Chondrocyte (in vitro differentiated cells): ENCODE measurements at regions not wholly inside any gene's neighbourhood (a gene's known extent, or its start where the extent isn't known, plus 50 kb on each side); places are given as distances from the start of the nearest gene placed in this dataset.

Experiments
- DNase-seq: peaks from one replicate; pipeline ENCODE4 v3.0.0; 2021; ENCODE audit warnings: mixed read lengths, low spot score
- H3K27ac Mint-ChIP-seq: one replicate; pipeline ENCODE4 v1.8.0; 2021; ENCODE audit warnings: mild to moderate bottlenecking, moderate library complexity, mixed read lengths; ENCODE audit not compliant: unreplicated experiment
- H3K27me3 Mint-ChIP-seq: 2 replicates; pipeline ENCODE4 v1.8.0; 2021; ENCODE audit warnings: low read depth, mixed read lengths
- H3K36me3 Mint-ChIP-seq: 2 replicates; pipeline ENCODE4 v1.8.0; 2021; ENCODE audit warnings: low read depth, mixed read lengths
- H3K4me1 Mint-ChIP-seq: 2 replicates; pipeline ENCODE4 v1.8.0; 2021; ENCODE audit warnings: low read depth, mild to moderate bottlenecking, mixed read lengths
- H3K4me3 Mint-ChIP-seq: one replicate; pipeline ENCODE4 v1.8.0; 2021; ENCODE audit warnings: mild to moderate bottlenecking, moderate library complexity, mixed read lengths; ENCODE audit not compliant: unreplicated experiment
- H3K9me3 Mint-ChIP-seq: 2 replicates; pipeline ENCODE4 v1.8.0; 2021; ENCODE audit warnings: low read depth, mixed read lengths
- TF ChIP-seq, protein P1 (sequence below): fragments of 200-600 bp; sonication (generic); IDR thresholded peaks from 2 replicates; pipeline ENCODE4 v1.5.0; 2021; ENCODE audit warnings: antibody characterized with exemption, mild to moderate bottlenecking, moderate library complexity

- Mint-ChIP-seq H3K27ac (no peak overlapping the region), H3K36me3 (peaks cover 11% of the 10 kb centered on the region), H3K4me3 (no peak overlapping the region), H3K27me3 (no peaks in the 10 kb centered on the region), H3K4me1 (peaks cover 12% of the 10 kb centered on the region), H3K9me3 (peaks cover 19% of the 10 kb centered on the region)
- TF ChIP-seq, protein P1, sequence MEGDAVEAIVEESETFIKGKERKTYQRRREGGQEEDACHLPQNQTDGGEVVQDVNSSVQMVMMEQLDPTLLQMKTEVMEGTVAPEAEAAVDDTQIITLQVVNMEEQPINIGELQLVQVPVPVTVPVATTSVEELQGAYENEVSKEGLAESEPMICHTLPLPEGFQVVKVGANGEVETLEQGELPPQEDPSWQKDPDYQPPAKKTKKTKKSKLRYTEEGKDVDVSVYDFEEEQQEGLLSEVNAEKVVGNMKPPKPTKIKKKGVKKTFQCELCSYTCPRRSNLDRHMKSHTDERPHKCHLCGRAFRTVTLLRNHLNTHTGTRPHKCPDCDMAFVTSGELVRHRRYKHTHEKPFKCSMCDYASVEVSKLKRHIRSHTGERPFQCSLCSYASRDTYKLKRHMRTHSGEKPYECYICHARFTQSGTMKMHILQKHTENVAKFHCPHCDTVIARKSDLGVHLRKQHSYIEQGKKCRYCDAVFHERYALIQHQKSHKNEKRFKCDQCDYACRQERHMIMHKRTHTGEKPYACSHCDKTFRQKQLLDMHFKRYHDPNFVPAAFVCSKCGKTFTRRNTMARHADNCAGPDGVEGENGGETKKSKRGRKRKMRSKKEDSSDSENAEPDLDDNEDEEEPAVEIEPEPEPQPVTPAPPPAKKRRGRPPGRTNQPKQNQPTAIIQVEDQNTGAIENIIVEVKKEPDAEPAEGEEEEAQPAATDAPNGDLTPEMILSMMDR = no peak
- no peak for DNase-seq
Observed at GRCh38 chr1:78758506-78758905, 108.9 kb downstream of the IFI44 start.

DNA sequence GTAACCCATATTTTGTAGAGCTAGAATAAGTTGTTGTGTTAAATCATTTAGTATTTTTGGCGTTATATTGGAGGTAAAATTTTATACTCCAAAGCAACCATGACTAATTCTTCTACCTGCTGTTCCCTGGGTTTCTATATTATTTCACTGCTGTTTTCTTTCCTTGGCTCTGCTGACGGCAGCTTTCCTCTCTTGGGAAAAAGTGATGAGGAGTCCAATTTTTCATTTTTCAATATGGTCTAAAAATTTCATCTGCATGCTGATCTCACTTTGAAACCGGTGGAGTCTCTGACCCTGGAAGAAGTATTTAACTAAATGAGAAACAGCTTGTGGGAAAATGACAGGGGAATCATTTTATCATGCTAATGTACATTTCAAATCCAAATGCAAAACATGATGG is 110.2 kb downstream of the IFI44 start:
- peaks cover 19% of the 10 kb centered on the region for H3K9me3 Mint-ChIP-seq
- peaks cover 7% of the 10 kb centered on the region for H3K36me3 Mint-ChIP-seq
- DNase-seq = no peak
- H3K27ac Mint-ChIP-seq = no peak overlapping the region
- no peaks in the 10 kb centered on the region for H3K27me3 Mint-ChIP-seq
- no peak overlapping the region for H3K4me3 Mint-ChIP-seq
- TF ChIP-seq, protein P1 = no peak
- peaks cover 12% of the 10 kb centered on the region for H3K4me1 Mint-ChIP-seq

DNA sequence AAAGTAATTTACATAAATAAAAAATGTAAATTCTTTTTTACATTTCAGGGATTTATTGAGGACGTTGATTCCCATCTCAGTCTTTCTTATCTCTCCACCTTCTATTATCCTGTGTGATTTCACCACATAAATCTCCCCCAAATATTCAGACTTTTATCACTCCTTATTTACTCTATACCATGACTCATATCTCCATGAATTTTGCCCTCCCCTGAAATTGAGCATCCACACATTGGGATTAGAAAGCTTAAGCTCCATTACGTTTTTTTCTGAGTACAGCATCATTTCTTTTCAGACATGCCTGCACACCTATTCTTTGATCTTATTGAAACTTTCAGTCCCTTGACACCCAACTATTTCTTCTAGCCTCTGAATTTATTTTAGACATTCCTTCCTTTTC is 111.2 kb downstream of the IFI44 start:
- H3K27me3 Mint-ChIP-seq = no peaks in the 10 kb centered on the region
- TF ChIP-seq, protein P1 = no peak
- DNase-seq = no peak
- no peak overlapping the region for H3K27ac Mint-ChIP-seq
- no peak overlapping the region for H3K4me3 Mint-ChIP-seq
- peaks cover 19% of the 10 kb centered on the region for H3K9me3 Mint-ChIP-seq
- H3K4me1 Mint-ChIP-seq = peaks cover 12% of the 10 kb centered on the region
- peaks cover under 1% of the 10 kb centered on the region for H3K36me3 Mint-ChIP-seq

- DNase-seq = no peak
- H3K4me3 Mint-ChIP-seq = no peak overlapping the region
Observed at GRCh38 chr1:78762113-78762512, 112.5 kb downstream of the IFI44 start.

DNA sequence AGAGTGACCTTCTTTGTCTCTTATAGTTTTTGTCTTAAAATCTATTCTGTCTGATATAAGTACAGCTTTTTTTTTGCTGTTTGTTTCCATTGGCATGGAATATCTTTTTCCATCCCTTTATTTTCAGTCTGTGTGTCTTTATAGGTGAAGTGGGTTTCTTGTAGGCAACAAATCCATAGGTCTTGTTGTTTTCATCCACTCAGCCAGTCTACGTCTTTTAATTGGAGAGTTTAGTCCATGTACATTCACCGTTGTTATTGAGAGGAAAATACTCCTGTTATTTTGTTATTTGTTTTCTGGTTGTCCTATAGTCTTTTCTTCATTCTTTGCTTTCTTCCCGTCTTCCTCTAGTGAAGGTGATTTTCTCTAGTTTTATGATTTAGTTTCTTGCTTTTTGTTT is 115.9 kb downstream of the IFI44 start:
- DNase-seq = no peak
- H3K36me3 Mint-ChIP-seq = peaks cover 2% of the 10 kb centered on the region
- TF ChIP-seq, protein P1 = no peak
- H3K9me3 Mint-ChIP-seq = peaks cover 20% of the 10 kb centered on the region
- H3K4me1 Mint-ChIP-seq = peaks cover 9% of the 10 kb centered on the region
- H3K27ac Mint-ChIP-seq = no peak overlapping the region
- no peaks in the 10 kb centered on the region for H3K27me3 Mint-ChIP-seq
- H3K4me3 Mint-ChIP-seq = no peak overlapping the region

More at GRCh38 chr1:78762113-78762512, 112.5 kb downstream of the IFI44 start:
- H3K36me3 Mint-ChIP-seq = peaks cover 2% of the 10 kb centered on the region
- TF ChIP-seq, protein P1 = no peak
- H3K4me1 Mint-ChIP-seq = peaks cover 12% of the 10 kb centered on the region
- no peaks in the 10 kb centered on the region for H3K27me3 Mint-ChIP-seq
- H3K27ac Mint-ChIP-seq = no peak overlapping the region
- H3K9me3 Mint-ChIP-seq = peaks cover 20% of the 10 kb centered on the region
